ENCODE measurements at regions not wholly inside any gene's neighbourhood (a gene's known extent, or its start where the extent isn't known, plus 50 kb on each side); places are given as distances from the start of the nearest gene placed in this dataset.

- TF ChIP-seq TAF1 (IDR thresholded peaks at IDR 0.05; ENCODE audit: low read depth) (no peak), TEAD4 (IDR thresholded peaks at IDR 0.05) (no peak), EGR1 (IDR thresholded peaks at IDR 0.05) (no peak)
Measured at GRCh38 chr12:38417101-38417500, 100.5 kb downstream of the ALG10B start.
